GM18951 (cell line): ENCODE measurements at regions not wholly inside any gene's neighbourhood (a gene's known extent, or its start where the extent isn't known, plus 50 kb on each side); places are given as distances from the start of the nearest gene placed in this dataset.
"Not testable (repeated sequence)": the region's sequence is repeated elsewhere in the genome, so short reads cannot be mapped to it uniquely, and the experiment has no call there.

Experiments
- POLR2A ChIP-seq: IDR thresholded peaks from 4 replicates; pipeline ENCODE4 v1.6.1; 2011; ENCODE audit warnings: mild to moderate bottlenecking; ENCODE audit not compliant: insufficient read length, insufficient read depth; ENCODE audit errors: extremely low read depth
- in situ Hi-C: fragments of 300-500 bp; cut with MboI; formaldehyde crosslinking; loops from one replicate; pipeline ENCODE4 v1.12.0; 2022; ENCODE audit warnings: low sequenced_read_pairs, mixed read lengths, inconsistent platforms; ENCODE audit not compliant: unreplicated experiment

DNA sequence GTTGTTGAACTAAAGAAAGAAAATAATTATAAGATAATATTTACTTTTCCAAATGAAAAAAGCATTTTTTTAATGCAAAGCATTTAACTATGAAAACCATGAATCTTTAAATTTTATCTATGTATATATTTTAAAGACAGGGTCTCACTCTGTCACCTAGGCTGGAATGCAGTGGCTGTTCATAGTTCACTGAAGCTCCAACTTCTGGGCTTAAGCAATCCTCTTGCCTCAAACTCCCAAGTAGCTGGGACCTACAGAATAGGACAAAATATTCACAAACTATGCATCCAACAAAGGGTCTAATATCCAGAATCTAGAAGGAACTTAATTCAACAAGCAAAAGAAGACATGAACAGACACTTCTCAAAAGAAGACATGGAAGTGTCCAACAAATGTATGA is 55.9 kb upstream of the ALB start:
- in situ Hi-C loops: no loop called here
- no peak for TF ChIP-seq POLR2A

GRCh38 chr4:73347497-73347896 is 56.6 kb upstream of the ALB start:
- in situ Hi-C loops: no loop called here
- TF ChIP-seq POLR2A: no peak

DNA sequence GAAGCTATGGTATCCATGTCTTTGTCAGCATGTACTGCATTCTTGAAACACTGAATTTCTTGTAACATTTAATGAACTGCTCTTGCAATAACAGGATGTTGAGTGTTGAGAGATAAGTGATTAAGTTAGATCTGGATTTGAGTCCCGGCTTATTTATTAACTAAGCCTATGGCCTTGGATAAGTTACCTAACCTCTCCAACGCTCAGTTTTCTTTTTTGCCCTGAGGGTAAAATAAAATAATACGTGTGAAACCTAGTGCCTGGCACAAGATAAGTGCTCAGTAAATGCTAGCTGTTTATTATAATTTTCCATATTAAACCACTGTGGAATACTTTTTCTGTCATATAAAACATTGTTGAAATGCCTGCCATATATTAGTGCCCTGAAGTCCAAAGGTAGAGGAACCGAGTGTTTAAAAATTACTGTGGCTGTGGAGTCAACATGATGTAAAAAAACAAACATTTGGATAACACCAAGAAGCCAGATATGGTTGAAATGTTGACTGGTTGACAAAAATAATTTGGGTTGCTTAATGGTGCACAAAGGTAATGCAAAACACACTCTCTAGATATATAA is 58.6 kb upstream of the ALB start:
- TF ChIP-seq POLR2A: no peak
- in situ Hi-C loops: no loop called here

DNA sequence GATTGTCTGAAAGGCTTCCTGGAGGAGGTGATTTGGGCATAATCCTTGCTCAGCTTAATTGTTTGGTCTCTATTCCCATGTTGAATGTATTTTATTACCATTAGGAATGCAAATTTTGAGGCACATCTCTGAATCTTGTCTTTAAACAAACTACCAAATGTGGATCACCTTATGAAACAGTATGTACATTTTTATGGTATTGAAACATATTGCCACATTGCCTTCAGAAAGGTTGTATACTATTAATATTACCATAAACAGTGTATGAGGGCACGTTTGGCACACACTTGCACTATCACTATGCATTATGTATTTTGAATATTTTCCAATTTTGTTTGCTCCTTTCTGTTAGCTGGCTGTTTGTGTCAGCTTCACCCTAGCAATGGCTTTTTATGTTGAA is 60.0 kb upstream of the ALB start:
- in situ Hi-C loops: no loop called here

GRCh38 chr4:73343432-73343831 is 60.7 kb upstream of the ALB start:
- no peak for TF ChIP-seq POLR2A
- in situ Hi-C loops: no loop called here

More for the DNA sequence above, 60.0 kb upstream of the ALB start:
- TF ChIP-seq POLR2A: no peak

DNA sequence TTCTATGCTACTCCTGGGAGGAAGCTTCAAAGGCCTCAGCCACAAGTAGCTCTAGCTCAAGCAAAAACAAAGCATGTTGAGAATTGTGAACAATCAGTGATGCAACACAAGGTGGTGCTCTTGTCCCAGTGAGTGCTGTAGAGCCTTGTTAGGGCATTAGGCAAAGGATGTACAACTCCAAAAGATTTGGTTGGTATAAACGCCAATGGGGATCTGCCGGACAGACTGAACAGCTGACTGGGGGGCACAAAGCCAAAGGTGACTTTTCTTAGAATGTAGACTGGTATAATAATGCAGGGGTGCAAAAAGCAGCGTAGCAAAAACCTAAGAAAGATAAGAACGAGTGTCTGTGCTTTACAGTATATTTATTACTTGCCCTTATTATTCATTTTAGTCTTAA is 62.6 kb upstream of the ALB start:
- in situ Hi-C loops: no loop called here
- no peak for TF ChIP-seq POLR2A

GRCh38 chr4:73340917-73341316 is 63.2 kb upstream of the ALB start:
- in situ Hi-C loops: no loop called here
- TF ChIP-seq POLR2A: no peak

DNA sequence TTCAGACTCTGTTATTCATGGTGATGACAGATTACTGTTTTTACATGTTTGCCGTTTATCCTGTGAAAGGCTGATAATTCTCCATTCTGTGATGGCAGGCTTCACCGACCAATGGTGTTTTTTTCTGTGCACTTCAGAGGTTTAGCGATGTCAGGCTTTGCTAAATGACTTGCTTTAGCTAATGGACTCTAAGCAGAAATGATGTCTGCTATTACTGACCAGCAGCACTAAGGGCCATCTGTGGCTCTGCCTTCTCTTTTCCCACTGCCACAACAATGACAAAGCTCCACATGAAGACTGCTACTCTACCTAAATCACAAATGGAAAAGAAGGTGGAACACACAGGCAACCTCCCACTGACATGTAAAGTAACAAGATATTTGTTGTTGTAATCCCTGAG is 68.4 kb upstream of the ALB start:
- TF ChIP-seq POLR2A: no peak
- in situ Hi-C loops: no loop called here

DNA sequence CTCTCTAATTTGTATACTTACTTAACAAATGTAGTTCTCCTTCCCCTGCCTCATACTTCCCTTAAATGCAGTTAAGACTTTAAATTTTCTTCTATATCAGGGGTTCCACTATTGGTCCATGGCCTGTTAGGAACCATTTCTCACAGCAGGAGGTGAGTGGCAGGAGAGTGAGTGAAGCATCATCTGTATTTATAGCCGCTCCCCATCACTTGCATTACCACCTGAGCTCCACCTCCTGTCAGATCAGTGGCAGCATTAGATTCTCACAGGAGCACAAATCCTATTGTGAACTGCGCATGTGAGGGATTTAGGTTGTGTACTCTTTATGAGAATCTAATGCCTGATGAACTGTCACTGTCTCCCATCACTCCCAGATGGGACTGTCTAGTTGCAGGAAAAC is 72.1 kb upstream of the ALB start:
- in situ Hi-C loops: not testable (repeated sequence)

DNA sequence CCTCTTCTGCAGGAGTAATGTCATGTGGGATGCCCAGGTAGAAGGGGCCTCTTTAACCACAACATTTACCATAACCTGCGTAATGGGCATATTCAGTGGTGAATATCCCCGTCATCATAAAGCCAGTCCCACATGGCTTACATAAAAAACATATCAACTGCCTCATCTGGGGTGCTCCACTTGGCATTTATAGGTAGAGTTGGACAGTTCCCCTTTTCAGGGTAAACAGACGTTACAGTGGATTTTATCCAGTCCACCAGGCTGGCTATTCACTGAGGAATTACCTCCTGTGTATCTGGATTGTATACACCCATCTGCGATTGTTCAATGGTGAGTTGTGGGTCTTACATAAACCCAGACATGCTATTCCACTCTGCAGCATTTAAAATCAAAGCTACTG is 70.7 kb upstream of the ANKRD17 start:
- in situ Hi-C loops: no loop called here
- no peak for TF ChIP-seq POLR2A

GRCh38 chr4:73325776-73326175 is 67.2 kb upstream of the ANKRD17 start:
- in situ Hi-C loops: not testable (repeated sequence)

GRCh38 chr4:73317092-73317491 is 58.5 kb upstream of the ANKRD17 start:
- in situ Hi-C loops: loop anchor here (25.0 kb wide), 1 partner anchor 345 kb away; no protein-coding TSS in a partner anchor

GRCh38 chr4:73315091-73315490 is 56.5 kb upstream of the ANKRD17 start:
- TF ChIP-seq POLR2A: no peak
- in situ Hi-C loops: loop anchor here (25.0 kb wide), 1 partner anchor 347 kb away; no protein-coding TSS in a partner anchor

More at GRCh38 chr4:73317092-73317491, 58.5 kb upstream of the ANKRD17 start:
- TF ChIP-seq POLR2A: no peak

DNA sequence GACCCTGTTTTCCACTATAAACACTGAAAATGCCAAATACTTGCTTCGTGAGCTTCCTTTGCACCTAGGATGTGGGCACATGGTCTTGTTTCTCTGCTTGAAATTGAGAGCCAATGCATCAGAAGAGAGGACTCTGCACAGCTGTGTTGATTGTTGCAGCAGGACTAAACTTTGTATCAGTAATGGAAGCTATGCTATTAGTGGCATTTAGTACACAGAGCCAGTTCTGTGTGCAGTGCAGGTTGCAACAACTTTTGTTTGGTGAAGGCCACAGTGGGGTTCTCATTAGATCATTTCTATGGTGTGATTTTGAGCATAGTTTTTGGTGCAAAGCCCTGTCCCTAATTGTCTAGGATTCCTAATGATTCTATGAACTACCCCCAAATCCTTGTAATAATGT is 54.4 kb upstream of the ANKRD17 start:
- no peak for TF ChIP-seq POLR2A
- in situ Hi-C loops: loop anchor here (25.0 kb wide), 1 partner anchor 349 kb away; no protein-coding TSS in a partner anchor

DNA sequence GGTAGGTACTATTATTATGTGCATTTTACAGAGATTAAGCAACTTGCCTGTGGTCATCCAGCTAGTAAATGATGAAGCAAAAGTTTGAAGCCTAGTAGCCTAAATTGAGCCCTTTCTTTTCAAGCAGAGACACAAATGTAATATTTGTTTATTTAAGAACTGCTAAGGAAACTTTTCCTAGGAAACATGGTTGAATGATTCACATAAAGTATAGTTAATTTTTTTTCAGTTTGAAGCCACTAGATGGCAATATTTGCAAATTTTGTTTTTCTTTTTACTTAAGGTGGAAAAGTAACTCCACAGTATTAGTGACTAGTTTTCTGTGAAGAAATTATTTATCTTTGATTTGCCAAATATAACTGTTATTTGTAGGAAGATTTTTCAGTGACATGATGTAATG is 52.8 kb upstream of the ANKRD17 start:
- no peak for TF ChIP-seq POLR2A
- in situ Hi-C loops: loop anchor here (25.0 kb wide), 1 partner anchor 351 kb away; no protein-coding TSS in a partner anchor
